Neural cell (in vitro differentiated cells): ENCODE measurements at regions not wholly inside any gene's neighbourhood (a gene's known extent, or its start where the extent isn't known, plus 50 kb on each side); places are given as distances from the start of the nearest gene placed in this dataset.

Experiments
- H2AFZ ChIP-seq: fragments of 200-600, 300-800 bp; sonication (generic), shearing (Covaris generic); 2 replicates; pipeline ENCODE4 v1.6.0; 2014; ENCODE audit warnings: low read depth, mild to moderate bottlenecking, antibody characterized with exemption, low read length, moderate library complexity
- H3F3A ChIP-seq: fragments of 200-600 bp; shearing (Covaris generic); 2 replicates; pipeline ENCODE4 v1.6.1; 2016; ENCODE audit warnings: mild to moderate bottlenecking, moderate library complexity, mixed read lengths, antibody characterized with exemption, low read length; ENCODE audit not compliant: insufficient read depth, poor library complexity, severe bottlenecking
- H3K27ac ChIP-seq: fragments of 200-600, 300-800 bp; sonication (generic), shearing (Covaris generic); 2 replicates; pipeline ENCODE4 v1.5.1; 2014; ENCODE audit warnings: mild to moderate bottlenecking, low read length, moderate library complexity
- H3K27me3 ChIP-seq: fragments of 300-800, 200-600 bp; sonication (generic), shearing (Covaris generic); 2 replicates; pipeline ENCODE4 v1.6.0; 2014; ENCODE audit warnings: mild to moderate bottlenecking, low read depth, low read length, moderate library complexity; ENCODE audit not compliant: insufficient read depth
- H3K36me3 ChIP-seq: fragments of 300-800, 200-600 bp; sonication (generic), shearing (Covaris generic); 2 replicates; pipeline ENCODE4 v1.5.1; 2014; ENCODE audit warnings: mild to moderate bottlenecking, antibody characterized with exemption, low read length, moderate library complexity; ENCODE audit not compliant: insufficient read depth
- H3K4me2 ChIP-seq: fragments of 300-800, 200-600 bp; sonication (generic), shearing (Covaris generic); 2 replicates; pipeline ENCODE4 v1.6.0; 2014; ENCODE audit warnings: mild to moderate bottlenecking, low read length
- H3K4me3 ChIP-seq: fragments of 300-800, 200-600 bp; sonication (generic), shearing (Covaris generic); 2 replicates; pipeline ENCODE4 v1.5.1; 2014; ENCODE audit warnings: mild to moderate bottlenecking, low read length, moderate library complexity
- H3K79me2 ChIP-seq: fragments of 200-600 bp; shearing (Covaris generic); replicated peaks from 2 replicates; pipeline ENCODE4 v1.6.0; 2014; ENCODE audit warnings: mild to moderate bottlenecking, low read length, moderate library complexity; ENCODE audit not compliant: insufficient read depth
- H3K9ac ChIP-seq: fragments of 300-800, 200-600 bp; sonication (generic), shearing (Covaris generic); 2 replicates; pipeline ENCODE4 v1.6.1; 2016; ENCODE audit warnings: mild to moderate bottlenecking, low read length, mixed read lengths
- H3K9me2 ChIP-seq: fragments of 200-600 bp; shearing (Covaris generic); 2 replicates; pipeline ENCODE4 v1.6.1; 2016; ENCODE audit warnings: mild to moderate bottlenecking, low read length, mixed read lengths; ENCODE audit not compliant: insufficient read depth
- H3K9me3 ChIP-seq: fragments of 200-600, 300-800 bp; sonication (generic), shearing (Covaris generic); 2 replicates; pipeline ENCODE4 v1.6.1; 2016; ENCODE audit warnings: mild to moderate bottlenecking, mixed run types, low read length, moderate library complexity, mixed read lengths
- H4K20me1 ChIP-seq: fragments of 200-600 bp; shearing (Covaris generic); 2 replicates; pipeline ENCODE4 v1.6.1; 2016; ENCODE audit warnings: mild to moderate bottlenecking, mixed run types; ENCODE audit not compliant: insufficient read depth
- CTCF ChIP-seq: fragments of 450-650 bp; IDR thresholded peaks from 2 replicates; pipeline ENCODE4 v1.5.1; 2014; ENCODE audit warnings: antibody characterized with exemption, mild to moderate bottlenecking, moderate library complexity; ENCODE audit not compliant: poor library complexity, severe bottlenecking
- EP300 ChIP-seq: fragments of 450-650 bp; conservative IDR thresholded peaks from 2 replicates; pipeline ENCODE4 v1.6.1; 2014; ENCODE audit warnings: antibody characterized with exemption, mild to moderate bottlenecking, moderate library complexity; ENCODE audit not compliant: poor library complexity, severe bottlenecking
- EZH2 ChIP-seq: fragments of 200-600, 300-800 bp; shearing (Covaris generic), sonication (generic); IDR thresholded peaks from 2 replicates; pipeline ENCODE4 v1.6.1; 2014; ENCODE audit warnings: antibody characterized with exemption, low read length, borderline replicate concordance, mild to moderate bottlenecking; ENCODE audit not compliant: insufficient read depth, poor library complexity, severe bottlenecking
- MXI1 ChIP-seq: fragments of 450-650 bp; conservative IDR thresholded peaks from 2 replicates; pipeline ENCODE4 v1.6.1; 2014; ENCODE audit warnings: antibody characterized with exemption, mild to moderate bottlenecking; ENCODE audit not compliant: poor library complexity, severe bottlenecking
- POLR2AphosphoS5 ChIP-seq: IDR thresholded peaks from 2 replicates; pipeline ENCODE4 v1.6.1; 2012
- RAD21 ChIP-seq: fragments of 450-650 bp; conservative IDR thresholded peaks from 2 replicates; pipeline ENCODE4 v1.6.1; 2014; ENCODE audit warnings: antibody characterized with exemption, mild to moderate bottlenecking, moderate library complexity
- SMC3 ChIP-seq: fragments of 450-650 bp; conservative IDR thresholded peaks from 2 replicates; pipeline ENCODE4 v1.6.1; 2014; ENCODE audit warnings: antibody characterized with exemption, mild to moderate bottlenecking, moderate library complexity; ENCODE audit not compliant: poor library complexity
- TAF1 ChIP-seq: IDR thresholded peaks from 2 replicates; pipeline ENCODE4 v1.6.1; 2012; ENCODE audit warnings: low read depth
- TF ChIP-seq, protein P1 (sequence below): IDR thresholded peaks from 2 replicates; pipeline ENCODE4 v1.6.1; 2012; ENCODE audit warnings: borderline replicate concordance

- Histone ChIP-seq H3K9me3 (no peaks in the 10 kb centered on the region), H4K20me1 (no peaks in the 10 kb centered on the region), H3K27me3 (no peaks in the 10 kb centered on the region), H3K4me3 (no peak overlapping the region), H3K36me3 (no peaks in the 10 kb centered on the region), H3K9ac (no peak overlapping the region), H3K27ac (no peak overlapping the region), H3K79me2 (no peaks in the 10 kb centered on the region), H3K4me2 (no peak overlapping the region), H2AFZ (no peak overlapping the region), H3K9me2 (no peaks in the 10 kb centered on the region), H3F3A (no peaks in the 10 kb centered on the region)
- no peak for TF ChIP-seq MXI1
- TF ChIP-seq, protein P1, sequence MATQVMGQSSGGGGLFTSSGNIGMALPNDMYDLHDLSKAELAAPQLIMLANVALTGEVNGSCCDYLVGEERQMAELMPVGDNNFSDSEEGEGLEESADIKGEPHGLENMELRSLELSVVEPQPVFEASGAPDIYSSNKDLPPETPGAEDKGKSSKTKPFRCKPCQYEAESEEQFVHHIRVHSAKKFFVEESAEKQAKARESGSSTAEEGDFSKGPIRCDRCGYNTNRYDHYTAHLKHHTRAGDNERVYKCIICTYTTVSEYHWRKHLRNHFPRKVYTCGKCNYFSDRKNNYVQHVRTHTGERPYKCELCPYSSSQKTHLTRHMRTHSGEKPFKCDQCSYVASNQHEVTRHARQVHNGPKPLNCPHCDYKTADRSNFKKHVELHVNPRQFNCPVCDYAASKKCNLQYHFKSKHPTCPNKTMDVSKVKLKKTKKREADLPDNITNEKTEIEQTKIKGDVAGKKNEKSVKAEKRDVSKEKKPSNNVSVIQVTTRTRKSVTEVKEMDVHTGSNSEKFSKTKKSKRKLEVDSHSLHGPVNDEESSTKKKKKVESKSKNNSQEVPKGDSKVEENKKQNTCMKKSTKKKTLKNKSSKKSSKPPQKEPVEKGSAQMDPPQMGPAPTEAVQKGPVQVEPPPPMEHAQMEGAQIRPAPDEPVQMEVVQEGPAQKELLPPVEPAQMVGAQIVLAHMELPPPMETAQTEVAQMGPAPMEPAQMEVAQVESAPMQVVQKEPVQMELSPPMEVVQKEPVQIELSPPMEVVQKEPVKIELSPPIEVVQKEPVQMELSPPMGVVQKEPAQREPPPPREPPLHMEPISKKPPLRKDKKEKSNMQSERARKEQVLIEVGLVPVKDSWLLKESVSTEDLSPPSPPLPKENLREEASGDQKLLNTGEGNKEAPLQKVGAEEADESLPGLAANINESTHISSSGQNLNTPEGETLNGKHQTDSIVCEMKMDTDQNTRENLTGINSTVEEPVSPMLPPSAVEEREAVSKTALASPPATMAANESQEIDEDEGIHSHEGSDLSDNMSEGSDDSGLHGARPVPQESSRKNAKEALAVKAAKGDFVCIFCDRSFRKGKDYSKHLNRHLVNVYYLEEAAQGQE, result no peak
- TF ChIP-seq CTCF, result no peak
- no peak for TF ChIP-seq EZH2
- no peak for TF ChIP-seq SMC3
These were observed 282.7 kb downstream of the DCDC2C start for GRCh38 chr2:3986063-3986462.

GRCh38 chr2:3986530-3987258 lies 283.3 kb downstream of the DCDC2C start:
- no peaks in the 10 kb centered on the region for H3K9me3 ChIP-seq
- TF ChIP-seq SMC3 (no peak), RAD21 (no peak), MXI1 (no peak), EP300 (no peak), POLR2AphosphoS5 (no peak), EZH2 (no peak), TAF1 (no peak), CTCF (no peak)
- TF ChIP-seq, protein P1, result no peak
- no peak overlapping the region for H3K4me3 ChIP-seq

More at GRCh38 chr2:3986530-3987258, 283.3 kb downstream of the DCDC2C start:
- H2AFZ ChIP-seq, result no peak overlapping the region
- no peaks in the 10 kb centered on the region for H3K79me2 ChIP-seq
- no peak overlapping the region for H3K9ac ChIP-seq
- H3K9me2 ChIP-seq, result no peaks in the 10 kb centered on the region
- no peaks in the 10 kb centered on the region for H3K27me3 ChIP-seq
- H3K36me3 ChIP-seq, result no peaks in the 10 kb centered on the region
- H3K4me2 ChIP-seq, result no peak overlapping the region
- H3F3A ChIP-seq, result no peaks in the 10 kb centered on the region
- H3K27ac ChIP-seq, result no peak overlapping the region
- H4K20me1 ChIP-seq, result no peaks in the 10 kb centered on the region
